Loucy (cell line): ENCODE measurements at regions not wholly inside any gene's neighbourhood (a gene's known extent, or its start where the extent isn't known, plus 50 kb on each side); places are given as distances from the start of the nearest gene placed in this dataset.

ENCODE experiments used
- H2AFZ ChIP-seq: fragments of 200-600 bp; sonication (generic); 2 replicates; pipeline ENCODE4 v1.6.0; 2016; ENCODE audit warnings: antibody characterized with exemption, mild to moderate bottlenecking, low read length, moderate library complexity
- H3F3A ChIP-seq: fragments of 200-600 bp; 2 replicates; pipeline ENCODE4 v1.6.0; 2016; ENCODE audit warnings: antibody characterized with exemption, low read depth, mild to moderate bottlenecking
- H3K27me3 ChIP-seq: fragments of 200-600 bp; sonication (generic); 2 replicates; pipeline ENCODE4 v1.6.1; 2014; ENCODE audit warnings: low read length, mild to moderate bottlenecking; ENCODE audit not compliant: insufficient read depth, poor library complexity, severe bottlenecking
- H3K36me3 ChIP-seq: fragments of 200-600 bp; sonication (generic); 2 replicates; pipeline ENCODE4 v1.6.1; 2016; ENCODE audit warnings: low read length; ENCODE audit not compliant: insufficient read depth
- H3K4me1 ChIP-seq: fragments of 200-600 bp; sonication (generic); 2 replicates; pipeline ENCODE4 v1.5.1; 2014; ENCODE audit warnings: low read length, mild to moderate bottlenecking; ENCODE audit not compliant: insufficient read depth, poor library complexity, severe bottlenecking
- H3K4me2 ChIP-seq: fragments of 200-600 bp; sonication (generic); 2 replicates; pipeline ENCODE4 v1.6.0; 2014; ENCODE audit warnings: antibody characterized with exemption, low read length, low read depth, mild to moderate bottlenecking; ENCODE audit not compliant: poor library complexity, severe bottlenecking
- H3K4me3 ChIP-seq: fragments of 200-600 bp; sonication (generic); 2 replicates; pipeline ENCODE4 v1.5.1; 2014; ENCODE audit warnings: low read length, mild to moderate bottlenecking, mixed read lengths; ENCODE audit not compliant: poor library complexity, severe bottlenecking
- H3K79me2 ChIP-seq: fragments of 200-600 bp; sonication (generic); 2 replicates; pipeline ENCODE4 v1.6.1; 2014; ENCODE audit warnings: low read length; ENCODE audit not compliant: insufficient read depth
- H3K9ac ChIP-seq: fragments of 200-600 bp; sonication (generic); 2 replicates; pipeline ENCODE4 v1.6.0; 2014; ENCODE audit warnings: mild to moderate bottlenecking, low read depth, low read length, moderate library complexity; ENCODE audit not compliant: poor library complexity, severe bottlenecking
- H3K9me2 ChIP-seq: fragments of 200-600 bp; sonication (generic); replicated peaks from 2 replicates; pipeline ENCODE4 v1.6.1; 2016; ENCODE audit warnings: low read depth, low read length, mixed read lengths
- H3K9me3 ChIP-seq: fragments of 200-600 bp; sonication (generic); 2 replicates; pipeline ENCODE4 v1.6.1; 2014; ENCODE audit warnings: mild to moderate bottlenecking, antibody characterized with exemption, low read length, low read depth; ENCODE audit not compliant: insufficient read depth
- H4K20me1 ChIP-seq: fragments of 200-600 bp; sonication (generic); 2 replicates; pipeline ENCODE4 v1.6.0; 2014; ENCODE audit warnings: antibody characterized with exemption, low read length, mild to moderate bottlenecking; ENCODE audit not compliant: insufficient read depth, poor library complexity, severe bottlenecking
- CTCF ChIP-seq: fragments of 200-600 bp; sonication (generic); conservative IDR thresholded peaks from 2 replicates; pipeline ENCODE4 v1.5.1; 2014; ENCODE audit warnings: mild to moderate bottlenecking, antibody characterized with exemption, low read length
- EZH2phosphoT487 ChIP-seq: fragments of 200-600 bp; IDR thresholded peaks from 2 replicates; pipeline ENCODE4 v1.6.1; 2018; ENCODE audit warnings: antibody characterized with exemption, mild to moderate bottlenecking, moderate library complexity, borderline replicate concordance

DNA sequence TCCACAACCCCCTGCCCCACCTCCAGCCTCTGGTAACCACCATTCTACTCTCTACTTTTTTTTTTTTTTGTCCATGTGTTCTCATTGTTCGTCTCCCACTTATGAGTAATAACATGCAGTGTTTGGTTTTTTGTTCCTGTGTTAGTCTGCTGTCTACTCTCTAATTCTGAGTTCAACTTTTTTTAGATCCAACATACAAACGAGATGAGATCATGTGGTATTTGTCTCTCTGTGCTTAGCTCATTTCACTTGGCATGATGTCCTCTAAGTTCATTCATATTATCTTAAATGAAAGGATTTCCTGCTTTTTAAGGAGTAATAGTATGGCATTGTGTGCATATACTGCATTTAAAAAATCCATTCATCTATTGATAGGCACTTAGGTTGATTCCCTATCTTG is 130.9 kb downstream of the NMUR2 start:
- Histone ChIP-seq H4K20me1 (no peaks in the 10 kb centered on the region), H3K4me1 (no peaks in the 10 kb centered on the region), H3F3A (no peaks in the 10 kb centered on the region), H3K36me3 (no peaks in the 10 kb centered on the region), H3K9ac (no peak overlapping the region), H3K4me3 (no peak overlapping the region), H3K4me2 (no peak overlapping the region), H3K9me3 (no peaks in the 10 kb centered on the region), H3K27me3 (no peaks in the 10 kb centered on the region), H2AFZ (no peak overlapping the region), H3K79me2 (no peaks in the 10 kb centered on the region), H3K9me2 (no peaks in the 10 kb centered on the region)
- TF ChIP-seq CTCF (no peak), EZH2phosphoT487 (no peak)

- Histone ChIP-seq H3F3A (no peaks in the 10 kb centered on the region), H3K79me2 (no peaks in the 10 kb centered on the region), H3K9ac (no peak overlapping the region), H3K4me3 (no peak overlapping the region), H3K4me2 (no peak overlapping the region), H3K27me3 (no peaks in the 10 kb centered on the region), H3K4me1 (no peaks in the 10 kb centered on the region), H2AFZ (no peak overlapping the region), H3K36me3 (no peaks in the 10 kb centered on the region), H3K9me3 (no peaks in the 10 kb centered on the region), H3K9me2 (no peaks in the 10 kb centered on the region), H4K20me1 (no peaks in the 10 kb centered on the region)
- TF ChIP-seq CTCF (0 out of 2 replicates have a peak, but pooled peaks have one; percentile 16), EZH2phosphoT487 (no peak)
Observed at GRCh38 chr5:152271420-152271819, 133.7 kb downstream of the NMUR2 start.

- Histone ChIP-seq H3K4me3 (no peak overlapping the region), H3K27me3 (no peaks in the 10 kb centered on the region), H3K9ac (no peak overlapping the region), H3K9me3 (no peaks in the 10 kb centered on the region), H2AFZ (no peak overlapping the region), H3K79me2 (no peaks in the 10 kb centered on the region), H3K9me2 (no peaks in the 10 kb centered on the region), H4K20me1 (no peaks in the 10 kb centered on the region), H3K4me1 (no peaks in the 10 kb centered on the region), H3K4me2 (no peak overlapping the region), H3K36me3 (no peaks in the 10 kb centered on the region), H3F3A (no peaks in the 10 kb centered on the region)
- TF ChIP-seq CTCF (no peak), EZH2phosphoT487 (no peak)
Observed at GRCh38 chr5:152270096-152270495, 135.0 kb downstream of the NMUR2 start.
